Astrocyte of the cerebellum (primary cell): ENCODE measurements at regions not wholly inside any gene's neighbourhood (a gene's known extent, or its start where the extent isn't known, plus 50 kb on each side); places are given as distances from the start of the nearest gene placed in this dataset.

Experiments
- DNase-seq: peaks from one replicate; pipeline ENCODE4 v3.0.0-alpha.2; 2011; ENCODE audit warnings: low read depth
- H3K4me3 ChIP-seq: 2 replicates; pipeline ENCODE4 v1.5.1; 2011; ENCODE audit warnings: mild to moderate bottlenecking, low read depth, low read length, moderate library complexity
- in situ Hi-C: cut with HindIII; loops from 2 replicates; pipeline ENCODE4 v1.10.0; 2017; ENCODE audit warnings: low sequenced_read_pairs
- TF ChIP-seq, protein P1 (sequence below): IDR thresholded peaks from 2 replicates; pipeline ENCODE4 v1.5.1; 2012; ENCODE audit warnings: low read length, low read depth, moderate library complexity, mild to moderate bottlenecking; ENCODE audit errors: missing control alignments

DNA sequence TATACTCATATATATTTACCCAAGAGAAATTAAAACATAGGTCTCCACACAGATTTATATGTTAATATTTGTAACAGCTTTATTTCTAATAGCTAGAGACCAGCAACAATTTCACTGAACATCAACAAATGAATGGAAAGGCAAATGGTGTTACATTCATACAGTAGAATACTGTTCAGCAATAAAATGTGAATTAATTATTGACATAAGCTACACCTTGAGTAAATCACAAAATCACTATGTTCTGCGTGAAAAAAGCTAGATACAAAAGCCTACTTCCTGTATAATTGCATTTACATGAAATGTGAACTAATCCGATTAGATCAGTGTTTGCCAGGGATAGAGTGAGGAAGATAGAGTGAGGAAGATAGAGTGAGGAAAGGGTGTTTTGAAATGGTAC is 945.7 kb downstream of the SQOR start:
- TF ChIP-seq, protein P1, sequence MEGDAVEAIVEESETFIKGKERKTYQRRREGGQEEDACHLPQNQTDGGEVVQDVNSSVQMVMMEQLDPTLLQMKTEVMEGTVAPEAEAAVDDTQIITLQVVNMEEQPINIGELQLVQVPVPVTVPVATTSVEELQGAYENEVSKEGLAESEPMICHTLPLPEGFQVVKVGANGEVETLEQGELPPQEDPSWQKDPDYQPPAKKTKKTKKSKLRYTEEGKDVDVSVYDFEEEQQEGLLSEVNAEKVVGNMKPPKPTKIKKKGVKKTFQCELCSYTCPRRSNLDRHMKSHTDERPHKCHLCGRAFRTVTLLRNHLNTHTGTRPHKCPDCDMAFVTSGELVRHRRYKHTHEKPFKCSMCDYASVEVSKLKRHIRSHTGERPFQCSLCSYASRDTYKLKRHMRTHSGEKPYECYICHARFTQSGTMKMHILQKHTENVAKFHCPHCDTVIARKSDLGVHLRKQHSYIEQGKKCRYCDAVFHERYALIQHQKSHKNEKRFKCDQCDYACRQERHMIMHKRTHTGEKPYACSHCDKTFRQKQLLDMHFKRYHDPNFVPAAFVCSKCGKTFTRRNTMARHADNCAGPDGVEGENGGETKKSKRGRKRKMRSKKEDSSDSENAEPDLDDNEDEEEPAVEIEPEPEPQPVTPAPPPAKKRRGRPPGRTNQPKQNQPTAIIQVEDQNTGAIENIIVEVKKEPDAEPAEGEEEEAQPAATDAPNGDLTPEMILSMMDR = no peak
- H3K4me3 ChIP-seq = no peak overlapping the region
- no peak for DNase-seq
- in situ Hi-C loops = no loop called here

DNA sequence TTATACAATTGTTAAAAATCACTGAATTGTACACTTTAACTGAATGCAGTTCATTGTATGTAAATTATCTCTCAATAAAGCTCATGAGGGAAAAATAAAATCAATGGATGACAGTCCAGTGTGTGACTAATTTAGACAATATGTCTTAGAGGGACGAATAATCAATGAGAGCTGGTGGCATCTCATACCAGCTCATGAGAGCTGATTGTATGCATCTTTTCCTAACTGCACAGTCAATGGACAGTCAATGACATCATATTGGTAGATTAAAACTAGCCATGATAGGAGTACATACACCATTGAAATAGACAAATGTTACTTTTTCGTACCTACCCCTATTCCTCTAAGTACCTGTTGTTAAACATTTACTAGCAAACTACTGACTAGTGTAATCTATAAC is 946.1 kb downstream of the SQOR start:
- TF ChIP-seq, protein P1 = no peak
- no peak overlapping the region for H3K4me3 ChIP-seq
- DNase-seq = no peak
- in situ Hi-C loops = no loop called here

DNA sequence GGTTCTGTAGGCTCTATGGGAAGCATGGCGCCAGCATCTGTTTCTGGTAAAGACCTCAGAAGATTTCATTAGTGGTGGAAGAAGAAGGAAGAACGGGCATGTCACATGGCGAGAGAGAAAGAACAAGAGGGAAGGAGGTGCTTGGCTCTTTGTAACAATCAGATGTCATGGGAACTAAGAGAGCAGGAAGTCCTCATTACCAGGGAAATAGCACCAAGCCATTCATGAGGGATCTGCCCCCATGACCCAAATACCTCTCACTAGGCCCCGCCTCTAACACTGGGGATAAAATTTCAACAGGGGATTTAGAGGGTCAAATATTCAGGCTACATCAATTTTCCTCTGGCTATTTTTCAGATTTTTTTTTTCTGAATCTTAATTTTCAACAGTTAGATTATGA is 954.3 kb downstream of the SQOR start:
- TF ChIP-seq, protein P1 = no peak
- in situ Hi-C loops = no loop called here
- no peak for DNase-seq

DNA sequence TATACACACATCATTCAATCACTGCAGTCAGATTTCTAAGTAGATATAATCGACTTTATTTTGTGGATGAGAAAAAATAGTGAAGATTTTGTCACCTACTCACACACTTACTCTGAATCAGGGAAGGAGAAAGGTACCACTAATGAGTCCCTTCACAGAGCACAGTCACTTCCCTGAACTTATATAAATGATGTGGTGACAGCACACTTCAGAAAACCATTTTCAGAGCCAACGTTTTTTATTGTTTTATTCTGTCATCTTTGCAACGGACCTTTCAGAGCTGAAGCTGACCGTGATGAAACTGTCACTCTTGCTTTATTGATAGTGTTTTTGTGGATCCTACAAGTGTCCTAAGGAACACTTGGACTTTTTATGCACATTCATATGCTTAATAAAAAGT is 956.6 kb downstream of the SQOR start:
- H3K4me3 ChIP-seq = no peak overlapping the region
- TF ChIP-seq, protein P1 = no peak
- DNase-seq = no peak
- in situ Hi-C loops = no loop called here

More for the DNA sequence above, 954.3 kb downstream of the SQOR start:
- no peak overlapping the region for H3K4me3 ChIP-seq

DNA sequence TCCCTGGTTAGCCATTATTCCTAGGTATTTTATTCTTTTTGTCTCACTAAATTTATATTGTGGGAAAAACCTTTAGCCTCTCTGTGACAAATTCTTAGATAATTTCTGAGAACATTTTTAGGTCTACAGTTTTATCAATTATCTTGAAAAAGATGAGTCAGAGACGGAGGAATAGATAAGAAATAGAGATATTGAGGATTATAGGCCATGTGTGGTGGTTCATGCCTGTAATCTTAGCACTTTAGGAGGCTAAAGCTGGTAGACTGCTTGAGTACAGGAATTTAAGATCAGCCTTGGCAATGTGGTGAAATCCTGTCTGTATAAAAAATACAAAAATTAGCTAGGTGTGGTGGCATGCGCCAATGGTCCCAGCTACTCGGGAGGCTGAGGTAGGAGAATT is 960.2 kb downstream of the SQOR start:
- TF ChIP-seq, protein P1 = no peak
- in situ Hi-C loops = no loop called here
- DNase-seq = no peak
- no peak overlapping the region for H3K4me3 ChIP-seq

DNA sequence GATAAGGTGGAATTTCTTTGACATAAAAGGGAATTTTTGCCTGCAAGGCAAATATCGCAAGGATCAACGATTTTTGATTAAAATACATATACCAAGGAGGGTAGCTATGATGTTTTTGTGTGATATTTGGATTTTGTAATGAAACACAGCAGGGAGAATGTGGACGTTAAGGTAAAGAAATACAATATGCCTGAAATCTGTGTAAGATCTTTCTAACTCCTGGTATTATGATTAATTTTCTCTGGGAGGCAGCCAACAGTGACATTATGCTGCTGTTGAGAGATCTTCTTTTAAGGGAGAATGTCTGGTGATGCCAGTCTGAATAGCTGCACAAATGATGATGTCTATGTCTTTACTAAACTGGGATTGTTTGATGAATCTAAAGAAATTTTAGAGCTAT is 972.2 kb downstream of the SQOR start:
- in situ Hi-C loops = no loop called here
- TF ChIP-seq, protein P1 = no peak
- H3K4me3 ChIP-seq = no peak overlapping the region
- DNase-seq = no peak

DNA sequence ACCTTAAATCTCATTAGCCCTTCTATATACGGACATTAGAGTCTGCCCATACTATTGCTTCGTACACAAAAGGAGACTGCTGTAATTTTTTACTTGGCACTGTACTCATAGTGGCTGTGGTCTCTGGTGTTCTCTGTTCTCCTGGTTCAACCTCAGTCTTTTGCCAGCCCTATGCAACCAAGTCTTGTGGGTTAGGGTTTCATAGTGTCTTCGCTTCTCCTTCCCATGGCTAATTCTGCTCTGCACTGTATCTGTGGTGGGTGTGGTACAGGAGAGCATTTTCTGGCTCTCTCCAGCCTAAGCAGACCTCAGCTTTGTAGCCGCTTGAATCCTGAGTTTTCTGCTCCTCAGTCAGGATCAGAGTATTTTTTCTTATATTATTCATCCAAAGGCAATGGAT is 981.2 kb downstream of the SQOR start:
- no peak for DNase-seq
- in situ Hi-C loops = no loop called here
- no peak overlapping the region for H3K4me3 ChIP-seq
- TF ChIP-seq, protein P1 = no peak
